ENCODE measurements at regions not wholly inside any gene's neighbourhood (a gene's known extent, or its start where the extent isn't known, plus 50 kb on each side); places are given as distances from the start of the nearest gene placed in this dataset.
A peak's percentile ranks its signal among the peaks of the same experiment; 100 is the strongest.
"Not testable (repeated sequence)": the region's sequence is repeated elsewhere in the genome, so short reads cannot be mapped to it uniquely, and the experiment has no call there.

DNA sequence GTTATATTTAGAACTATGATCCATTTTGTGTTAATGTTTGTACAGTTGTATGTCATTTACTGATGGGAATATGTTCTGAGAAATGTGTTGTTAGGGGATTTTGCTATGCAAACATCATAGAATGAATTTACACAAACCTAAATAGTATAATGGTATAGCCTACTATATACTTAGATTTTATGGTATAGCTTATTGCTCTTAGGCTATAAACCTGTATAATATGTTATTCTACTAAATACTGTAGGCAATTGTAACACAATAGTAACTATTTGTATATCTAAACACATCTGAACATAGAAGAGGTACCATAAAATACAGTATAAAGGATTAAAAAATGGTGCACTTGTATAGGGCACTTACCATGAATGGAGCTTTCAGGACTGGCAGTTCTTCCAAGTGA lies 105.4 kb upstream of the GRIN2B start:
- Histone ChIP-seq H3K27me3 (ENCODE audit: control insufficient read depth in 4 of 4, insufficient read depth in 4 of 4, low read length in 3 of 4) (no peaks in the 10 kb centered on the region), H3K9ac (ENCODE audit: low read depth in 1 of 2, low read length in 2 of 2) (no peak overlapping the region), H3K4me1 (ENCODE audit: control insufficient read depth in 4 of 4, insufficient read depth in 4 of 4, low read length in 3 of 4) (no peaks in the 10 kb centered on the region), H3K36me3 (ENCODE audit: control insufficient read depth in 4 of 4, insufficient read depth in 3 of 4, low read depth in 1 of 4, low read length in 3 of 4) (no peaks in the 10 kb centered on the region), H3K27ac (ENCODE audit: low read depth in 1 of 2, low read length in 2 of 2) (no peak overlapping the region), H3K9me3 (ENCODE audit: control insufficient read depth in 4 of 4, low read length in 3 of 4) (no peaks in the 10 kb centered on the region), H3K4me3 (ENCODE audit: low read depth in 1 of 3, low read length in 3 of 3) (no peak overlapping the region)
- no peak for DNase-seq (ENCODE audit: low spot score)
- TF ChIP-seq, protein P1, sequence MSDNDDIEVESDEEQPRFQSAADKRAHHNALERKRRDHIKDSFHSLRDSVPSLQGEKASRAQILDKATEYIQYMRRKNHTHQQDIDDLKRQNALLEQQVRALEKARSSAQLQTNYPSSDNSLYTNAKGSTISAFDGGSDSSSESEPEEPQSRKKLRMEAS (IDR thresholded peaks at IDR 0.05) = no peak

GRCh38 chr12:14099994-14100393 lies 118.6 kb upstream of the GRIN2B start:
- H3K36me3 ChIP-seq (ENCODE audit: control insufficient read depth in 4 of 4, insufficient read depth in 3 of 4, low read depth in 1 of 4, low read length in 3 of 4) = no peaks in the 10 kb centered on the region
- no peak overlapping the region for H3K4me3 ChIP-seq (ENCODE audit: low read depth in 1 of 3, low read length in 3 of 3)
- no peak for DNase-seq (ENCODE audit: low spot score)
- no peaks in the 10 kb centered on the region for H3K4me1 ChIP-seq (ENCODE audit: control insufficient read depth in 4 of 4, insufficient read depth in 4 of 4, low read length in 3 of 4)
- TF ChIP-seq TAF1 (conservative IDR thresholded peaks at IDR 0.05) (no peak), RAD21 (IDR thresholded peaks at IDR 0.05) (no peak), FOXA2 (IDR thresholded peaks at IDR 0.05) (no peak), HNF4A (conservative IDR thresholded peaks at IDR 0.05) (no peak)
- H3K9me3 ChIP-seq (ENCODE audit: control insufficient read depth in 4 of 4, low read length in 3 of 4) = no peaks in the 10 kb centered on the region
- H3K27ac ChIP-seq (ENCODE audit: low read depth in 1 of 2, low read length in 2 of 2) = no peak overlapping the region
- WGBS = 70% methylated on average over 3 of the region's 3 CpGs
- no peaks in the 10 kb centered on the region for H3K27me3 ChIP-seq (ENCODE audit: control insufficient read depth in 4 of 4, insufficient read depth in 4 of 4, low read length in 3 of 4)
- no peak overlapping the region for H3K9ac ChIP-seq (ENCODE audit: low read depth in 1 of 2, low read length in 2 of 2)

DNA sequence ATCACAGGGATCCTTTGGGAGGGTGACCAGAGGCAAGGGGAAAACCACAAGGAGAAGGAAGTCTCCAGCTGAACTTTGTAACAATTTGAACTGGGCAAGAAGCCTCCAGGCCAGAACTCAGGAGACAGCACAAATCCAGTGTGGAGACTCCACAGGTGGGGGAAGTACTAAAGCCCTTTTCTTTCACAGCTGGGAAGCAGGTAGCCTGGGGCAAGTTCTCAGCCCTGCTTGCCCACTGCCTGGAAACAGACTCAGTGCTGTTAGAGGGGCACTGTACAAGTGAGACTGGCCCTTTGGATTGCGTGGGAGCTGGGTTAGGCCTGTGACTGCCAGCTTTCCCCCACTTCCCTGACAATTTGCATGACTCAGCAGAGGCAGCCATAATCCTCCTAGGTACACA lies 120.2 kb upstream of the GRIN2B start:
- not testable (repeated sequence) for H3K9me3 ChIP-seq (ENCODE audit: control insufficient read depth in 4 of 4, low read length in 3 of 4); H3K27me3 ChIP-seq (ENCODE audit: control insufficient read depth in 4 of 4, insufficient read depth in 4 of 4, low read length in 3 of 4); H3K27ac ChIP-seq (ENCODE audit: low read depth in 1 of 2, low read length in 2 of 2); H3K4me3 ChIP-seq (ENCODE audit: low read depth in 1 of 3, low read length in 3 of 3); H3K36me3 ChIP-seq (ENCODE audit: control insufficient read depth in 4 of 4, insufficient read depth in 3 of 4, low read depth in 1 of 4, low read length in 3 of 4); H3K9ac ChIP-seq (ENCODE audit: low read depth in 1 of 2, low read length in 2 of 2); DNase-seq (ENCODE audit: low spot score); H3K4me1 ChIP-seq (ENCODE audit: control insufficient read depth in 4 of 4, insufficient read depth in 4 of 4, low read length in 3 of 4)
- 90% methylated on average over 1 of the region's 1 CpG for WGBS

DNA sequence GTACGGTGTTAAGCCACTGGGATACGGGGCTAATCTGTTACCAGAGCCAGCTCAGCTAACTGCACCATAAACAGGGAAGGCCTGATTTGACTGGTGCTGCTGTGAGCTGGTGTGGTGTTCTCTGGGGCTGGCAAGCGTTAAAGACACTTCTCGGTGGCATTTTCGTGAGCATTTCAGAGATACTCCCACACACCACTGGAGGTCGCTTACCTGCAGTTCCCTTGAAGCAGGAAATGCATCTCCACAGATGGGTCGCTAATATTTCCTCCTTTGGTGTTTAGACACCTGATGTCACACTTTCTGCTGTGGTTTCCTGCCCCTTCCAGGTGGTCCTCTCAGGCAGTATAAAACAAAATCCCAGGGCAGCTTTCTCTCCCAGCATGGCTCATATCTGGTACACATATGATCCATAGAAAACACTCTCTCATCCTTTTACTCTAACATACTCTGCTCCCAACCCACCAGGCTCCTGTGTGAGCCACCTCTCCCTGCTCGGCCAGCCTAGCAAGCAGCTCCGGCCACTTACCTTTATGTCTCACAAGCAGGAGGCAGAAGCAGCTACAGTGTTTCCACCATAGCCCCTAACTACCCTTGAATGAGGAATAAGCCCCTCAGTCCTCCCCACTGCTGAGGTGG lies 129.9 kb upstream of the GRIN2B start:
- Histone ChIP-seq H3K27me3 (ENCODE audit: control insufficient read depth in 4 of 4, insufficient read depth in 4 of 4, low read length in 3 of 4) (peaks cover 0 to 3% (median 1%) of the 10 kb centered on the region in 4 donors), H3K4me1 (ENCODE audit: control insufficient read depth in 4 of 4, insufficient read depth in 4 of 4, low read length in 3 of 4) (no peaks in the 10 kb centered on the region), H3K9ac (ENCODE audit: low read depth in 1 of 2, low read length in 2 of 2) (no peak overlapping the region), H3K36me3 (ENCODE audit: control insufficient read depth in 4 of 4, insufficient read depth in 3 of 4, low read depth in 1 of 4, low read length in 3 of 4) (no peaks in the 10 kb centered on the region), H3K27ac (ENCODE audit: low read depth in 1 of 2, low read length in 2 of 2) (no peak overlapping the region), H3K9me3 (ENCODE audit: control insufficient read depth in 4 of 4, low read length in 3 of 4) (no peaks in the 10 kb centered on the region), H3K4me3 (ENCODE audit: low read depth in 1 of 3, low read length in 3 of 3) (no peak overlapping the region)
- WGBS = 35% methylated on average over 9 of the region's 9 CpGs
- TF ChIP-seq, protein P2, sequence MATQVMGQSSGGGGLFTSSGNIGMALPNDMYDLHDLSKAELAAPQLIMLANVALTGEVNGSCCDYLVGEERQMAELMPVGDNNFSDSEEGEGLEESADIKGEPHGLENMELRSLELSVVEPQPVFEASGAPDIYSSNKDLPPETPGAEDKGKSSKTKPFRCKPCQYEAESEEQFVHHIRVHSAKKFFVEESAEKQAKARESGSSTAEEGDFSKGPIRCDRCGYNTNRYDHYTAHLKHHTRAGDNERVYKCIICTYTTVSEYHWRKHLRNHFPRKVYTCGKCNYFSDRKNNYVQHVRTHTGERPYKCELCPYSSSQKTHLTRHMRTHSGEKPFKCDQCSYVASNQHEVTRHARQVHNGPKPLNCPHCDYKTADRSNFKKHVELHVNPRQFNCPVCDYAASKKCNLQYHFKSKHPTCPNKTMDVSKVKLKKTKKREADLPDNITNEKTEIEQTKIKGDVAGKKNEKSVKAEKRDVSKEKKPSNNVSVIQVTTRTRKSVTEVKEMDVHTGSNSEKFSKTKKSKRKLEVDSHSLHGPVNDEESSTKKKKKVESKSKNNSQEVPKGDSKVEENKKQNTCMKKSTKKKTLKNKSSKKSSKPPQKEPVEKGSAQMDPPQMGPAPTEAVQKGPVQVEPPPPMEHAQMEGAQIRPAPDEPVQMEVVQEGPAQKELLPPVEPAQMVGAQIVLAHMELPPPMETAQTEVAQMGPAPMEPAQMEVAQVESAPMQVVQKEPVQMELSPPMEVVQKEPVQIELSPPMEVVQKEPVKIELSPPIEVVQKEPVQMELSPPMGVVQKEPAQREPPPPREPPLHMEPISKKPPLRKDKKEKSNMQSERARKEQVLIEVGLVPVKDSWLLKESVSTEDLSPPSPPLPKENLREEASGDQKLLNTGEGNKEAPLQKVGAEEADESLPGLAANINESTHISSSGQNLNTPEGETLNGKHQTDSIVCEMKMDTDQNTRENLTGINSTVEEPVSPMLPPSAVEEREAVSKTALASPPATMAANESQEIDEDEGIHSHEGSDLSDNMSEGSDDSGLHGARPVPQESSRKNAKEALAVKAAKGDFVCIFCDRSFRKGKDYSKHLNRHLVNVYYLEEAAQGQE (IDR thresholded peaks at IDR 0.05) = no peak
- peak in 1 of 2 donors; percentile 25 for TF ChIP-seq RAD21 (IDR thresholded peaks at IDR 0.05)
- no peak for DNase-seq (ENCODE audit: low spot score)

Data from liver (tissue), 7 donors.